H9 (cell line): ENCODE measurements at regions not wholly inside any gene's neighbourhood (a gene's known extent, or its start where the extent isn't known, plus 50 kb on each side); places are given as distances from the start of the nearest gene placed in this dataset.

Source experiments
- DNase-seq: peaks from one replicate; pipeline ENCODE4 v3.0.0-alpha.2; 2017
- H2AFZ ChIP-seq: one replicate; pipeline ENCODE4 v1.6.1; 2013; ENCODE audit warnings: mild to moderate bottlenecking, low read length, control low read depth, moderate library complexity
- H2AK5ac ChIP-seq: 2 replicates; pipeline ENCODE4 v1.6.1; 2013; ENCODE audit warnings: low read length, control low read depth, mixed read lengths; ENCODE audit not compliant: insufficient read length
- H2BK120ac ChIP-seq: one replicate; pipeline ENCODE4 v1.6.1; 2013; ENCODE audit warnings: low read depth, mild to moderate bottlenecking, low read length, control low read depth, inconsistent platforms; ENCODE audit not compliant: poor library complexity, severe bottlenecking
- H2BK12ac ChIP-seq: 2 replicates; pipeline ENCODE4 v1.6.1; 2013; ENCODE audit warnings: low read length, control low read depth, mixed read lengths, low read depth; ENCODE audit not compliant: insufficient read length
- H2BK15ac ChIP-seq: 2 replicates; pipeline ENCODE4 v1.6.1; 2013; ENCODE audit warnings: low read depth, low read length, control low read depth
- H2BK20ac ChIP-seq: one replicate; pipeline ENCODE4 v1.6.1; 2013; ENCODE audit warnings: low read depth, mild to moderate bottlenecking, low read length, control low read depth, inconsistent platforms; ENCODE audit not compliant: poor library complexity, severe bottlenecking
- H2BK5ac ChIP-seq: 2 replicates; pipeline ENCODE4 v1.6.1; 2013; ENCODE audit warnings: low read length, control low read depth, mixed read lengths; ENCODE audit not compliant: insufficient read length
- H3K14ac ChIP-seq: 2 replicates; pipeline ENCODE4 v1.6.1; 2013; ENCODE audit warnings: low read length, control low read depth; ENCODE audit not compliant: insufficient read depth
- H3K18ac ChIP-seq: 2 replicates; pipeline ENCODE4 v1.6.1; 2013; ENCODE audit warnings: low read depth, mild to moderate bottlenecking, mixed read lengths, low read length, control low read depth; ENCODE audit not compliant: insufficient read length
- H3K23ac ChIP-seq: 2 replicates; pipeline ENCODE4 v1.6.1; 2013; ENCODE audit warnings: low read length, control low read depth, mixed read lengths, low read depth; ENCODE audit not compliant: insufficient read length
- H3K23me2 ChIP-seq: 2 replicates; pipeline ENCODE4 v1.6.1; 2013; ENCODE audit warnings: low read depth, mild to moderate bottlenecking, mixed read lengths, low read length, control low read depth; ENCODE audit not compliant: insufficient read length, poor library complexity, severe bottlenecking
- H3K27ac ChIP-seq: 2 replicates; pipeline ENCODE4 v1.5.1; 2013; ENCODE audit warnings: low read length, control low read depth, mixed read lengths, low read depth; ENCODE audit not compliant: insufficient read length
- H3K27me3 ChIP-seq: 2 replicates; pipeline ENCODE4 v1.6.1; 2013; ENCODE audit warnings: low read length, control low read depth, inconsistent platforms; ENCODE audit not compliant: insufficient read depth
- H3K4ac ChIP-seq: 2 replicates; pipeline ENCODE4 v1.6.1; 2013; ENCODE audit warnings: low read depth, mild to moderate bottlenecking, control low read depth, inconsistent platforms, low read length, moderate library complexity
- H3K4me1 ChIP-seq: 2 replicates; pipeline ENCODE4 v1.6.1; 2013; ENCODE audit warnings: low read length, control low read depth, inconsistent platforms; ENCODE audit not compliant: insufficient read depth
- H3K4me2 ChIP-seq: 2 replicates; pipeline ENCODE4 v1.6.1; 2013; ENCODE audit warnings: low read length, control low read depth, mixed read lengths; ENCODE audit not compliant: insufficient read length, insufficient read depth
- H3K56ac ChIP-seq: 2 replicates; pipeline ENCODE4 v1.6.1; 2013; ENCODE audit warnings: low read depth, mild to moderate bottlenecking, mixed read lengths, low read length, control low read depth; ENCODE audit not compliant: insufficient read length
- H3K79me1 ChIP-seq: 2 replicates; pipeline ENCODE4 v1.6.1; 2013; ENCODE audit warnings: low read depth, mild to moderate bottlenecking, moderate library complexity, low read length, control low read depth, inconsistent platforms; ENCODE audit not compliant: insufficient read depth, poor library complexity, severe bottlenecking
- H3K79me2 ChIP-seq: 2 replicates; pipeline ENCODE4 v1.6.1; 2013; ENCODE audit warnings: low read length, control low read depth, inconsistent platforms; ENCODE audit not compliant: insufficient read depth
- H3K9ac ChIP-seq: 2 replicates; pipeline ENCODE4 v1.6.1; 2013; ENCODE audit warnings: low read length, control low read depth, mixed read lengths; ENCODE audit not compliant: insufficient read length; ENCODE audit errors: extremely low read depth
- H3K9me3 ChIP-seq: one replicate; pipeline ENCODE4 v1.6.1; 2013; ENCODE audit warnings: low read depth, low read length, inconsistent platforms; ENCODE audit not compliant: control insufficient read depth
- H3T11ph ChIP-seq: one replicate; pipeline ENCODE4 v1.6.1; 2013; ENCODE audit warnings: mild to moderate bottlenecking, low read length, control low read depth, inconsistent platforms
- H4K20me1 ChIP-seq: one replicate; pipeline ENCODE4 v1.6.1; 2013; ENCODE audit not compliant: control insufficient read depth, insufficient read length, insufficient read depth
- H4K5ac ChIP-seq: 2 replicates; pipeline ENCODE4 v1.6.1; 2013; ENCODE audit warnings: low read depth, mild to moderate bottlenecking, mixed read lengths, low read length, control low read depth; ENCODE audit not compliant: insufficient read length
- H4K8ac ChIP-seq: replicated peaks from 2 replicates; pipeline ENCODE4 v1.6.1; 2013; ENCODE audit warnings: low read length, control low read depth, mixed read lengths, low read depth; ENCODE audit not compliant: insufficient read length
- H4K91ac ChIP-seq: 2 replicates; pipeline ENCODE4 v1.6.1; 2013; ENCODE audit warnings: low read depth, mild to moderate bottlenecking, moderate library complexity, mixed read lengths, low read length, control low read depth; ENCODE audit not compliant: insufficient read length
- H3K27ac Mint-ChIP-seq, 3 experiments: 2 replicates in 2 of 3; 3 replicates in 1 of 3; pipeline ENCODE4 v1.8.0; 2020 to 2021; ENCODE audit warnings: mixed read lengths in 3 of 3, mild to moderate bottlenecking in 1 of 3, moderate library complexity in 1 of 3
- H3K27me3 Mint-ChIP-seq: 2 replicates; pipeline ENCODE4 v1.8.0; 2021; ENCODE audit warnings: low read depth, mild to moderate bottlenecking, moderate library complexity, mixed read lengths
- H3K36me3 Mint-ChIP-seq, 3 experiments: 2 replicates in 2 of 3; 3 replicates in 1 of 3; pipeline ENCODE4 v1.8.0; 2020 to 2021; ENCODE audit warnings: low read depth in 3 of 3, mixed read lengths in 3 of 3; ENCODE audit not compliant: insufficient read depth in 1 of 3
- H3K4me1 Mint-ChIP-seq, 2 experiments: 2 replicates each; pipeline ENCODE4 v1.8.0; 2020; ENCODE audit warnings: mixed read lengths in 2 of 2
- H3K4me3 Mint-ChIP-seq, 2 experiments: 2 replicates in 1 of 2; 3 replicates in 1 of 2; pipeline ENCODE4 v1.8.0; 2020 to 2021; ENCODE audit warnings: mild to moderate bottlenecking in 2 of 2, mixed read lengths in 2 of 2, moderate library complexity in 1 of 2
- H3K9me3 Mint-ChIP-seq, 2 experiments: 2 replicates in 1 of 2; 3 replicates in 1 of 2; pipeline ENCODE4 v1.8.0; 2020; ENCODE audit warnings: mild to moderate bottlenecking in 2 of 2, mixed read lengths in 2 of 2, moderate library complexity in 1 of 2
- WGBS: extraction: QIAGEN DNeasy Blood & Tissue Kit; methylation state at CpG from one replicate; pipeline ENCODE4 v1.1.7; 2013; ENCODE audit warnings: missing lambda C conversion rate, low lambda C conversion rate, mixed read lengths; ENCODE audit not compliant: insufficient read length; ENCODE audit errors: extremely low coverage; 5-methylcytosine and 5-hydroxymethylcytosine counted together
- TF ChIP-seq, protein P1 (sequence below): fragments of 200-600 bp; sonication (generic); conservative IDR thresholded peaks from 3 replicates; pipeline ENCODE4 v1.8.0; 2021; ENCODE audit warnings: antibody characterized with exemption, mild to moderate bottlenecking

DNA sequence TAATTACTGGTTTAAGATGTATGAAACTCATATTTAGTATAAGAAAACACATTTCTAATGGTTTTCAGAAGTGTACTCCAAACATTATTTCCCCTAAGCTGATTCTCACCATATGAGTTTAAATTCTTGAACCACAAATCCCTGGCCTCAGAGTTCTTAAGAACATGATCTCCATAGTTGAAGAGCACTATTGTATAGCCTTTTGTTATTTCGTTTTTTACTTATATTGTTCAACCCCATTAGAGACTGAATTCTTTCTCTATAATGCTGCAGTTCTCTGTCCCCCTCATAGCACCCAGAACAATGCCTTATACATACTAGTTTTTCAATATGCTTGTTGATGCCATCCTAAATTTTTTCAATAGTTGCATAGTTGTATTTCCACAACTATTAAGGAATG, 85.5 kb upstream of the TMEM17 start:
- DNase-seq, result no peak
- Histone ChIP-seq H4K8ac (no peak overlapping the region), H3K9me3 (peaks cover 7% of the 10 kb centered on the region), H3K4me2 (no peak overlapping the region), H4K91ac (no peak overlapping the region), H2BK12ac (no peak overlapping the region), H3K79me1 (no peaks in the 10 kb centered on the region), H3K18ac (no peak overlapping the region), H3T11ph (no peak overlapping the region), H3K4me1 (peaks cover 4% of the 10 kb centered on the region; the same call in 1 of the 2 replicates), H2AK5ac (no peak overlapping the region), H3K56ac (no peak overlapping the region), H3K9ac (no peak overlapping the region), H4K20me1 (no peaks in the 10 kb centered on the region), H3K4ac (no peak overlapping the region), H2BK20ac (no peak overlapping the region), H3K27me3 (no peaks in the 10 kb centered on the region), H2BK5ac (no peak overlapping the region), H2BK120ac (no peak overlapping the region), H3K23me2 (no peaks in the 10 kb centered on the region), H3K23ac (no peak overlapping the region), H2BK15ac (no peak overlapping the region), H3K27ac (no peak overlapping the region), H2AFZ (no peak overlapping the region), H4K5ac (no peak overlapping the region), H3K14ac (no peak overlapping the region), H3K79me2 (no peaks in the 10 kb centered on the region)
- peaks cover 6 to 10% of the 10 kb centered on the region in 2 experiments for H3K9me3 Mint-ChIP-seq
- no peak overlapping the region for H3K27ac Mint-ChIP-seq
- no peaks in the 10 kb centered on the region for H3K27me3 Mint-ChIP-seq
- no peak overlapping the region for H3K4me3 Mint-ChIP-seq
- WGBS, result no CpG with 5 or more reads among the region's 1 CpG
- TF ChIP-seq, protein P1, sequence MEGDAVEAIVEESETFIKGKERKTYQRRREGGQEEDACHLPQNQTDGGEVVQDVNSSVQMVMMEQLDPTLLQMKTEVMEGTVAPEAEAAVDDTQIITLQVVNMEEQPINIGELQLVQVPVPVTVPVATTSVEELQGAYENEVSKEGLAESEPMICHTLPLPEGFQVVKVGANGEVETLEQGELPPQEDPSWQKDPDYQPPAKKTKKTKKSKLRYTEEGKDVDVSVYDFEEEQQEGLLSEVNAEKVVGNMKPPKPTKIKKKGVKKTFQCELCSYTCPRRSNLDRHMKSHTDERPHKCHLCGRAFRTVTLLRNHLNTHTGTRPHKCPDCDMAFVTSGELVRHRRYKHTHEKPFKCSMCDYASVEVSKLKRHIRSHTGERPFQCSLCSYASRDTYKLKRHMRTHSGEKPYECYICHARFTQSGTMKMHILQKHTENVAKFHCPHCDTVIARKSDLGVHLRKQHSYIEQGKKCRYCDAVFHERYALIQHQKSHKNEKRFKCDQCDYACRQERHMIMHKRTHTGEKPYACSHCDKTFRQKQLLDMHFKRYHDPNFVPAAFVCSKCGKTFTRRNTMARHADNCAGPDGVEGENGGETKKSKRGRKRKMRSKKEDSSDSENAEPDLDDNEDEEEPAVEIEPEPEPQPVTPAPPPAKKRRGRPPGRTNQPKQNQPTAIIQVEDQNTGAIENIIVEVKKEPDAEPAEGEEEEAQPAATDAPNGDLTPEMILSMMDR, result no peak
- peaks cover 3 to 7% (median 7%) of the 10 kb centered on the region in 3 experiments; a peak in 5 of 7 replicates for H3K36me3 Mint-ChIP-seq
- H3K4me1 Mint-ChIP-seq, result peaks cover 11 to 15% of the 10 kb centered on the region in 2 experiments
